Fibroblast of skin of abdomen (primary cell): ENCODE measurements at regions not wholly inside any gene's neighbourhood (a gene's known extent, or its start where the extent isn't known, plus 50 kb on each side); places are given as distances from the start of the nearest gene placed in this dataset.
"Not testable (repeated sequence)": the region's sequence is repeated elsewhere in the genome, so short reads cannot be mapped to it uniquely, and the experiment has no call there.

ENCODE experiments used
- DNase-seq: peaks from one replicate; pipeline ENCODE4 v3.0.0-alpha.2; 2013

- no peak for DNase-seq
Measured at GRCh38 chr7:65453341-65454030, 79.8 kb downstream of the ZNF92 start.

- DNase-seq: no peak
Measured at GRCh38 chr7:65454469-65454868, 80.8 kb downstream of the ZNF92 start.

GRCh38 chr7:65455050-65455449 is 81.4 kb downstream of the ZNF92 start:
- not testable (repeated sequence) for DNase-seq

GRCh38 chr7:65457705-65458104 is 84.0 kb downstream of the ZNF92 start:
- no peak for DNase-seq

- peak; percentile 62 for DNase-seq
Measured at GRCh38 chr7:65459438-65459837, 85.8 kb downstream of the ZNF92 start.

GRCh38 chr7:65462148-65462716 is 88.6 kb downstream of the ZNF92 start:
- DNase-seq: peak; percentile 26

- no peak for DNase-seq
Measured at GRCh38 chr7:65463184-65463583, 89.5 kb downstream of the ZNF92 start.

GRCh38 chr7:65469919-65470558 is 96.4 kb downstream of the ZNF92 start:
- DNase-seq: not testable (repeated sequence)

GRCh38 chr7:65471587-65471986 is 97.9 kb downstream of the ZNF92 start:
- no peak for DNase-seq

GRCh38 chr7:65475040-65475726 is 101.5 kb downstream of the ZNF92 start:
- no peak for DNase-seq

- no peak for DNase-seq
Measured at GRCh38 chr7:65475734-65476319, 102.2 kb downstream of the ZNF92 start.

- DNase-seq: no peak
Measured at GRCh38 chr7:65477326-65477725, 103.7 kb downstream of the ZNF92 start.

- no peak for DNase-seq
Measured at GRCh38 chr7:65489260-65489767, 115.7 kb downstream of the ZNF92 start.

- not testable (repeated sequence) for DNase-seq
Measured at GRCh38 chr7:65496697-65497096, 123.0 kb downstream of the ZNF92 start.

GRCh38 chr7:65503434-65504152 is 129.9 kb downstream of the ZNF92 start:
- no peak for DNase-seq

- DNase-seq: not testable (repeated sequence)
Measured at GRCh38 chr7:65504504-65505319, 131.1 kb downstream of the ZNF92 start.

- DNase-seq: not testable (repeated sequence)
Measured at GRCh38 chr7:65505320-65505633, 131.6 kb downstream of the ZNF92 start.

- DNase-seq: not testable (repeated sequence)
Measured at GRCh38 chr7:65508581-65509367, 135.1 kb downstream of the ZNF92 start.

GRCh38 chr7:65509368-65510186 is 135.9 kb downstream of the ZNF92 start:
- DNase-seq: no peak

GRCh38 chr7:65510187-65510538 is 136.5 kb downstream of the ZNF92 start:
- DNase-seq: not testable (repeated sequence)
